Astrocyte (in vitro differentiated cells and primary cell): ENCODE measurements at regions not wholly inside any gene's neighbourhood (a gene's known extent, or its start where the extent isn't known, plus 50 kb on each side); places are given as distances from the start of the nearest gene placed in this dataset.

ENCODE experiments used
- EZH2 ChIP-seq: IDR thresholded peaks from 2 replicates; pipeline ENCODE4 v1.6.1; 2012; ENCODE audit warnings: mild to moderate bottlenecking, low read length, inconsistent platforms; ENCODE audit not compliant: insufficient read depth
- TF ChIP-seq, protein P1 (sequence below): IDR thresholded peaks from 2 replicates; pipeline ENCODE4 v1.5.1; 2011; ENCODE audit warnings: low read depth, mild to moderate bottlenecking, inconsistent platforms, low read length, moderate library complexity; ENCODE audit not compliant: insufficient read depth

DNA sequence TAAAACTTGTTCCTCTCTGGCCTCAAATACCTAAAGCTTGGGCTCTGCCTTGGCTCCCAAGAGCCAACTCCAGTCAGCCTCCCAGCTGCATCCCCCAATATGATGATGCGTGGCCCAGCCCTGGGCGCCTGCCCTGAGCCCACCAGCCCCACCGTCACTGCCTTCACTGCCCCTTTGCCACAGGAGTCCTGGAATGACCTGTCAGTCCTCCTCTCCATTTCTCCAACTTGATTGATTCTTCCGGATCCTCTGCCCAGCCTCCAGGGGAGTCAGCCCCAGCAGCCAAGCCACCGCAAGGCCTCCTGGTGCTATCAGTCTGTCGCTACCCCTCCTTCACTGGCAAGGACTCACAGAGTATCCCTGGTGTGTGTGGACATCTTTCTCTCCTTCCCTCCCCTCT, 96.7 kb upstream of the PMEPA1 start:
- TF ChIP-seq, protein P1, sequence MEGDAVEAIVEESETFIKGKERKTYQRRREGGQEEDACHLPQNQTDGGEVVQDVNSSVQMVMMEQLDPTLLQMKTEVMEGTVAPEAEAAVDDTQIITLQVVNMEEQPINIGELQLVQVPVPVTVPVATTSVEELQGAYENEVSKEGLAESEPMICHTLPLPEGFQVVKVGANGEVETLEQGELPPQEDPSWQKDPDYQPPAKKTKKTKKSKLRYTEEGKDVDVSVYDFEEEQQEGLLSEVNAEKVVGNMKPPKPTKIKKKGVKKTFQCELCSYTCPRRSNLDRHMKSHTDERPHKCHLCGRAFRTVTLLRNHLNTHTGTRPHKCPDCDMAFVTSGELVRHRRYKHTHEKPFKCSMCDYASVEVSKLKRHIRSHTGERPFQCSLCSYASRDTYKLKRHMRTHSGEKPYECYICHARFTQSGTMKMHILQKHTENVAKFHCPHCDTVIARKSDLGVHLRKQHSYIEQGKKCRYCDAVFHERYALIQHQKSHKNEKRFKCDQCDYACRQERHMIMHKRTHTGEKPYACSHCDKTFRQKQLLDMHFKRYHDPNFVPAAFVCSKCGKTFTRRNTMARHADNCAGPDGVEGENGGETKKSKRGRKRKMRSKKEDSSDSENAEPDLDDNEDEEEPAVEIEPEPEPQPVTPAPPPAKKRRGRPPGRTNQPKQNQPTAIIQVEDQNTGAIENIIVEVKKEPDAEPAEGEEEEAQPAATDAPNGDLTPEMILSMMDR: no peak
- TF ChIP-seq EZH2: no peak
